Tibial artery (tissue), 4 donors: ENCODE measurements at regions not wholly inside any gene's neighbourhood (a gene's known extent, or its start where the extent isn't known, plus 50 kb on each side); places are given as distances from the start of the nearest gene placed in this dataset.

Experiments
- DNase-seq, 2 donors: peaks; one replicate each; pipeline ENCODE4 v3.0.0-alpha.2; 2019
- H3K27ac ChIP-seq, 2 donors: fragments of 200-600 bp; sonication (generic) in 1 of 2; 1 replicate in 1 of 2; 2 replicates in 1 of 2; pipeline ENCODE4 v1.5.1; 2018 to 2019; ENCODE audit warnings: mild to moderate bottlenecking in 1 of 2
- H3K27me3 ChIP-seq, 2 donors: fragments of 200-600 bp; sonication (generic) in 1 of 2; one replicate each; pipeline versions ENCODE4 v1.5.1 to v1.6.0; 2016 to 2019
- H3K36me3 ChIP-seq, 3 donors: fragments of 200-600 bp; sonication (generic) in 2 of 3; one replicate each; pipeline ENCODE4 v1.5.1; 2016 to 2019; ENCODE audit warnings: mild to moderate bottlenecking in 2 of 3
- H3K4me1 ChIP-seq, 4 donors: fragments of 200-600 bp; sonication (generic) in 2 of 4; 1 replicate in 3 of 4; 2 replicates in 1 of 4; pipeline ENCODE4 v1.5.1; 2016 to 2019
- H3K4me3 ChIP-seq, 2 donors: fragments of 200-600 bp; sonication (generic) in 1 of 2; 1 replicate in 1 of 2; 2 replicates in 1 of 2; pipeline ENCODE4 v1.5.1; 2018 to 2019; ENCODE audit warnings: mild to moderate bottlenecking in 2 of 2
- H3K9me3 ChIP-seq, 3 donors: fragments of 200-600 bp; sonication (generic) in 1 of 3; one replicate each; pipeline ENCODE4 v1.5.1; 2016 to 2019
- CTCF ChIP-seq, 2 experiments: fragments of 200-600 bp in 1 of 2; fragments of 450-650 bp in 1 of 2; IDR thresholded peaks; one replicate each; pipeline ENCODE4 v1.5.1; 2017 to 2019; ENCODE audit warnings: antibody characterized with exemption in 2 of 2, mild to moderate bottlenecking in 1 of 2, moderate library complexity in 1 of 2
- intact Hi-C: fragments of 100-400 bp; cut with DNase I; formaldehyde crosslinking; loops from one replicate; pipeline ENCODE4 v1.15.0; 2023; ENCODE audit warnings: low total_unique reads

GRCh38 chr14:85317491-85318021 is 212.4 kb upstream of the FLRT2 start:
- Histone ChIP-seq H3K36me3 (no peaks in the 10 kb centered on the region), H3K4me3 (no peak overlapping the region), H3K27me3 (no peaks in the 10 kb centered on the region), H3K4me1 (no peaks in the 10 kb centered on the region), H3K9me3 (no peaks in the 10 kb centered on the region), H3K27ac (no peak overlapping the region)
- DNase-seq, result no peak
- intact Hi-C loops, result no loop called here
- TF ChIP-seq CTCF (IDR thresholded peaks at IDR 0.05), result no peak

- no peak for TF ChIP-seq CTCF (IDR thresholded peaks at IDR 0.05)
- no peak overlapping the region for H3K4me3 ChIP-seq
- no peak overlapping the region for H3K27ac ChIP-seq
- no peaks in the 10 kb centered on the region for H3K4me1 ChIP-seq
- H3K9me3 ChIP-seq, result no peaks in the 10 kb centered on the region
- no peaks in the 10 kb centered on the region for H3K27me3 ChIP-seq
- DNase-seq, result no peak
- intact Hi-C loops, result no loop called here
- no peaks in the 10 kb centered on the region for H3K36me3 ChIP-seq
These were observed 210.8 kb upstream of the FLRT2 start for GRCh38 chr14:85319101-85319500.

GRCh38 chr14:85319998-85320630 is 209.8 kb upstream of the FLRT2 start:
- intact Hi-C loops, result no loop called here
- Histone ChIP-seq H3K27ac (no peak overlapping the region), H3K9me3 (no peaks in the 10 kb centered on the region), H3K4me1 (no peaks in the 10 kb centered on the region), H3K4me3 (no peak overlapping the region), H3K36me3 (no peaks in the 10 kb centered on the region), H3K27me3 (no peaks in the 10 kb centered on the region)
- no peak for TF ChIP-seq CTCF (IDR thresholded peaks at IDR 0.05)
- DNase-seq, result no peak

DNA sequence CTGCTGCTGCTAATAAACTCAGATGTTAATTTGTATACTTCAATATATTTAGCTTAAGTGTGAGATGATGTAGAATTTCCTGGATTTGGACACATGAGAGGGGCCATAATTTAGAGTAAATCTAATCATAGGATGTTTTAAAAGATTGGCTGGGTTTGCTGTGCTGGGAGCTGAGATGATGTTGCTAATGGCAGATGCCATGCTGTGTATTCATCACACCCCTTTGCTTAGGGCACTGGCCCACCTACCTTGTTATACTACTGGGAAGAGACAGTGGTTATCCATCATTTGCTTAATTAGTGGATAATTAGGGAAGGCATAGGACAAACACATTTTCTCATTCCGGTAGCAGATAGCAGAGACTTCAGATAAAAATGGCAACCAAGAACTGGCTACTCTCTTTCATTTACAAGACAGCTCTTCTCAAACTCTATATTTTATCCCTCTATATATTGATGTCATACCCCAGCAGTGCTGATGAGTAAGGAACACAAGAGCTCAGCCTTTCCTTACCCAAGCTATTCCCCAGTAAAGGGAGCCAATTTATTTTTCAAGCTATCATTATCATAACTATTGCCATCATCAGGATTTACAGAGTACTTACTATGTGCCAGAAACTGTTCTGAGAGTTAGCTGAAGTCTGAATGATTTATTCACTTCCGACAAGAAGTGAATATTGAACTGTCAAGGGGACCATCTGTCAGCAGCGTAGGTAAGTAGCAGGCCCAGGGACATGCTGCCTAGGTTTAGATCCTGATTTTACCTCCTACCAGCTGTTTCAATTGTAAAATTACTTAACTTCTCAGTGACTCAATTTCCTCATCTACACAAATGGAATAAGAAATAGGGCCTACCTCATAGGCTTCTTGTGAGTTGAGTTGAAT is 204.6 kb upstream of the FLRT2 start:
- intact Hi-C loops, result no loop called here
- DNase-seq, result no peak
- H3K27ac ChIP-seq, result no peak overlapping the region
- H3K4me1 ChIP-seq, result no peaks in the 10 kb centered on the region
- no peaks in the 10 kb centered on the region for H3K9me3 ChIP-seq
- no peak for TF ChIP-seq CTCF (IDR thresholded peaks at IDR 0.05)
- no peaks in the 10 kb centered on the region for H3K27me3 ChIP-seq
- no peaks in the 10 kb centered on the region for H3K36me3 ChIP-seq
- no peak overlapping the region for H3K4me3 ChIP-seq

- H3K36me3 ChIP-seq, result no peaks in the 10 kb centered on the region
- no peak for DNase-seq
- H3K4me1 ChIP-seq, result peaks cover 0 to 16% (median 0%) of the 10 kb centered on the region in 4 donors
- intact Hi-C loops, result no loop called here
- TF ChIP-seq CTCF (IDR thresholded peaks at IDR 0.05), result no peak
- H3K27ac ChIP-seq, result no peak overlapping the region
- no peaks in the 10 kb centered on the region for H3K27me3 ChIP-seq
- no peaks in the 10 kb centered on the region for H3K9me3 ChIP-seq
- no peak overlapping the region for H3K4me3 ChIP-seq
These were observed 197.5 kb upstream of the FLRT2 start for GRCh38 chr14:85332401-85332800.
